PC-9 (cell line): ENCODE measurements at regions not wholly inside any gene's neighbourhood (a gene's known extent, or its start where the extent isn't known, plus 50 kb on each side); places are given as distances from the start of the nearest gene placed in this dataset.

Experiments
- EZH2 ChIP-seq: fragments of 200-600 bp; sonication (generic); IDR thresholded peaks from 2 replicates; pipeline ENCODE4 v1.8.0; 2017; ENCODE audit warnings: antibody characterized with exemption, low read depth
- TF ChIP-seq, protein P1 (sequence below): fragments of 200-600 bp; sonication (generic); conservative IDR thresholded peaks from 2 replicates; pipeline ENCODE4 v1.6.1; 2017; ENCODE audit warnings: mixed run types, antibody characterized with exemption, mild to moderate bottlenecking, moderate library complexity

- no peak for TF ChIP-seq EZH2
- TF ChIP-seq, protein P1, sequence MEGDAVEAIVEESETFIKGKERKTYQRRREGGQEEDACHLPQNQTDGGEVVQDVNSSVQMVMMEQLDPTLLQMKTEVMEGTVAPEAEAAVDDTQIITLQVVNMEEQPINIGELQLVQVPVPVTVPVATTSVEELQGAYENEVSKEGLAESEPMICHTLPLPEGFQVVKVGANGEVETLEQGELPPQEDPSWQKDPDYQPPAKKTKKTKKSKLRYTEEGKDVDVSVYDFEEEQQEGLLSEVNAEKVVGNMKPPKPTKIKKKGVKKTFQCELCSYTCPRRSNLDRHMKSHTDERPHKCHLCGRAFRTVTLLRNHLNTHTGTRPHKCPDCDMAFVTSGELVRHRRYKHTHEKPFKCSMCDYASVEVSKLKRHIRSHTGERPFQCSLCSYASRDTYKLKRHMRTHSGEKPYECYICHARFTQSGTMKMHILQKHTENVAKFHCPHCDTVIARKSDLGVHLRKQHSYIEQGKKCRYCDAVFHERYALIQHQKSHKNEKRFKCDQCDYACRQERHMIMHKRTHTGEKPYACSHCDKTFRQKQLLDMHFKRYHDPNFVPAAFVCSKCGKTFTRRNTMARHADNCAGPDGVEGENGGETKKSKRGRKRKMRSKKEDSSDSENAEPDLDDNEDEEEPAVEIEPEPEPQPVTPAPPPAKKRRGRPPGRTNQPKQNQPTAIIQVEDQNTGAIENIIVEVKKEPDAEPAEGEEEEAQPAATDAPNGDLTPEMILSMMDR = no peak
Measured at GRCh38 chr12:29071099-29071498, 78.0 kb upstream of the FAR2 start.
